Neural cell (in vitro differentiated cells): ENCODE measurements at regions not wholly inside any gene's neighbourhood (a gene's known extent, or its start where the extent isn't known, plus 50 kb on each side); places are given as distances from the start of the nearest gene placed in this dataset.

Experiments used
- CTCF ChIP-seq: fragments of 450-650 bp; IDR thresholded peaks from 2 replicates; pipeline ENCODE4 v1.5.1; 2014; ENCODE audit warnings: antibody characterized with exemption, mild to moderate bottlenecking, moderate library complexity; ENCODE audit not compliant: poor library complexity, severe bottlenecking
- EP300 ChIP-seq: fragments of 450-650 bp; conservative IDR thresholded peaks from 2 replicates; pipeline ENCODE4 v1.6.1; 2014; ENCODE audit warnings: antibody characterized with exemption, mild to moderate bottlenecking, moderate library complexity; ENCODE audit not compliant: poor library complexity, severe bottlenecking
- EZH2 ChIP-seq: fragments of 200-600, 300-800 bp; shearing (Covaris generic), sonication (generic); IDR thresholded peaks from 2 replicates; pipeline ENCODE4 v1.6.1; 2014; ENCODE audit warnings: antibody characterized with exemption, low read length, borderline replicate concordance, mild to moderate bottlenecking; ENCODE audit not compliant: insufficient read depth, poor library complexity, severe bottlenecking
- RAD21 ChIP-seq: fragments of 450-650 bp; conservative IDR thresholded peaks from 2 replicates; pipeline ENCODE4 v1.6.1; 2014; ENCODE audit warnings: antibody characterized with exemption, mild to moderate bottlenecking, moderate library complexity
- SMC3 ChIP-seq: fragments of 450-650 bp; conservative IDR thresholded peaks from 2 replicates; pipeline ENCODE4 v1.6.1; 2014; ENCODE audit warnings: antibody characterized with exemption, mild to moderate bottlenecking, moderate library complexity; ENCODE audit not compliant: poor library complexity
- TAF1 ChIP-seq: IDR thresholded peaks from 2 replicates; pipeline ENCODE4 v1.6.1; 2012; ENCODE audit warnings: low read depth
- TF ChIP-seq, protein P1 (sequence below): IDR thresholded peaks from 2 replicates; pipeline ENCODE4 v1.6.1; 2012; ENCODE audit warnings: borderline replicate concordance

- TF ChIP-seq CTCF = no peak
- TF ChIP-seq EZH2 = no peak
- TF ChIP-seq RAD21 = no peak
- no peak for TF ChIP-seq EP300
- TF ChIP-seq SMC3 = no peak
- TF ChIP-seq TAF1 = no peak
- TF ChIP-seq, protein P1, sequence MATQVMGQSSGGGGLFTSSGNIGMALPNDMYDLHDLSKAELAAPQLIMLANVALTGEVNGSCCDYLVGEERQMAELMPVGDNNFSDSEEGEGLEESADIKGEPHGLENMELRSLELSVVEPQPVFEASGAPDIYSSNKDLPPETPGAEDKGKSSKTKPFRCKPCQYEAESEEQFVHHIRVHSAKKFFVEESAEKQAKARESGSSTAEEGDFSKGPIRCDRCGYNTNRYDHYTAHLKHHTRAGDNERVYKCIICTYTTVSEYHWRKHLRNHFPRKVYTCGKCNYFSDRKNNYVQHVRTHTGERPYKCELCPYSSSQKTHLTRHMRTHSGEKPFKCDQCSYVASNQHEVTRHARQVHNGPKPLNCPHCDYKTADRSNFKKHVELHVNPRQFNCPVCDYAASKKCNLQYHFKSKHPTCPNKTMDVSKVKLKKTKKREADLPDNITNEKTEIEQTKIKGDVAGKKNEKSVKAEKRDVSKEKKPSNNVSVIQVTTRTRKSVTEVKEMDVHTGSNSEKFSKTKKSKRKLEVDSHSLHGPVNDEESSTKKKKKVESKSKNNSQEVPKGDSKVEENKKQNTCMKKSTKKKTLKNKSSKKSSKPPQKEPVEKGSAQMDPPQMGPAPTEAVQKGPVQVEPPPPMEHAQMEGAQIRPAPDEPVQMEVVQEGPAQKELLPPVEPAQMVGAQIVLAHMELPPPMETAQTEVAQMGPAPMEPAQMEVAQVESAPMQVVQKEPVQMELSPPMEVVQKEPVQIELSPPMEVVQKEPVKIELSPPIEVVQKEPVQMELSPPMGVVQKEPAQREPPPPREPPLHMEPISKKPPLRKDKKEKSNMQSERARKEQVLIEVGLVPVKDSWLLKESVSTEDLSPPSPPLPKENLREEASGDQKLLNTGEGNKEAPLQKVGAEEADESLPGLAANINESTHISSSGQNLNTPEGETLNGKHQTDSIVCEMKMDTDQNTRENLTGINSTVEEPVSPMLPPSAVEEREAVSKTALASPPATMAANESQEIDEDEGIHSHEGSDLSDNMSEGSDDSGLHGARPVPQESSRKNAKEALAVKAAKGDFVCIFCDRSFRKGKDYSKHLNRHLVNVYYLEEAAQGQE = no peak
These were observed 192.8 kb upstream of the ANKH start for GRCh38 chr5:15064396-15064795.
